NCI-H345 treated with DMSO at 0.1 percent for 48 hours (cell line): ENCODE measurements at regions not wholly inside any gene's neighbourhood (a gene's known extent, or its start where the extent isn't known, plus 50 kb on each side); places are given as distances from the start of the nearest gene placed in this dataset.

Source experiments
- DNase-seq: peaks from one replicate; lab custom pipeline; 2025; ENCODE audit not compliant: unreplicated experiment; lab: John Stamatoyannopoulos, UW

GRCh38 chr2:19140463-19141208, 217.8 kb downstream of the OSR1 start:
- DNase-seq = no peak

DNA sequence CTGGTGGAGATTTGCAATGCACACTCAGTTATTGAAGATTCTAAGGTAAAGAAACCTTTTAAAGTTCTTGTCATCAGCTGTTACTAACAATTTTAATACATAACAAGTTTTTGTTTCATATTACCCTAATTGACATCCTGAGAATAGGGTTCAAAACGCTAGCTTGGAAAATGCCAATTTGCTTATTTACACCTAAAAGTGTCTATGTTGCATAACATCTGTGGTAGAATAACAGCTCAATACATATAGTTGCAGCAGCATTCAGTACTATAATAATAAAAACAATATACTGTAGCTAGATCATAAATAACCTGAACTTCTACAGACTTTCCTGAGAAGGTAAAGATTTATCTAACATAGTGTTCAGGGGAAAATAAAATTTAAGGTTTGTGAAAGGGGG, 219.0 kb downstream of the OSR1 start:
- no peak for DNase-seq

DNA sequence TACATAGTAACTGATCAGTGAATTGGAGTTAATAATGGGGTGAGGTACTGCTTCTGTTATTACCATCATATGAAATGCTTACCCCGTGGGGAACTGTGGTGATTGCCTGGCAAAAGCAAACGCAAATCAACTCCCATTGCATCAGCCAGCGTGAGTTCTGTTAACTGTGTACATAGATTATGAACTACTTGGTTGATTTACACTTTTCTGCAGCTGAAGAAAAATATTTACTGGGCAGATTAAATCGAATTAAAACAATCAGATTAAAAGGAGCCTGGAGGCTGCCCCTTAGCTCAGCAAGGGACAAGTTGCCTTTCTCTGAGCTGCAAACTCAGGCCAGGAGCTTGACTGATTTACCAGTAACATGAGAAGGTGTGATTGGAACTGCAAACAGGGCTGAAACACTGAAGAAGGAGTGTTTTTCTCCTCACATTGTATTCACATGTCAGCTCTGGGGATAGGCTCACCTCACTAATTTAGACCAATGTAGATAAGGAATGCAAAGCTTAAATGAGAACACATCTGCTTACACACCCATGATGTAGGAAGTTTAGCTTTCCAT, 220.1 kb downstream of the OSR1 start:
- DNase-seq = no peak

- no peak for DNase-seq
Observed at GRCh38 chr2:19137433-19137832, 221.0 kb downstream of the OSR1 start.

DNA sequence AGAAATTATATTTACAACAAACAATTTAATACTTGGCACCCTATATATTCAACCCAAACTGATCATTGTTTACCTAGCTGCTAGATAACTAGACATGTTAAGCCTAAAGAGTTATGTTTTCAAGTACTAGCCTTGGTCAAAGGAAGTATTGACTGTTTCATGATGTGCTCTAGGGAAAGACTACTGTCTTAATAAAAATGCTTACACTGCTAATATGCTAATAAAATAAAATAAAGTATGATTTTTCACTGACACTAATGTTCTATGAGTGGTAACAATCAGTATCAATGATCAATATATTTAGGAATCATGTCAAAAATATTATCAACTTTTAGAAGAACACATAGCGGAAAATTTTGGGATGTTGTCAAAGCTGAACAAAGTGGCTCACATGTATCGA, 225.5 kb downstream of the OSR1 start:
- DNase-seq = no peak

DNA sequence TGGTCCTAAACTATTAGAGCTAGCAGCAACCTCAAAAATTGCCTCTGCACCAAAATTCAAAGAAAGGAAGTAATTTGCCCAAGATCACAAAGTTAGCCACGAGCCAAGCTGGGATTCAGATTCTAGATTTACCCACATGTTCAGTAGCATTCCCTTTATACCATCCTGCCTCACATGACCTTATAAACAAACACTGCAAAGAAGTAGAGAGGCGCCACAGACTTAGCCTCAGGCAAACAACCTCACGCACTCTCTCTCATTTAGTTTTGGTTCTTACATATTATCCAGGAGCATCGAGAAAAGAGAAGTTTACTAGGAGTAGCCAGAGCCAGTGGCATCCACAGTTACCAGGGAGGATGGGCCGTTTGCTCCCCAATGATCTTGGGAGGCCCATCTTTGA, 226.6 kb downstream of the OSR1 start:
- no peak for DNase-seq

DNA sequence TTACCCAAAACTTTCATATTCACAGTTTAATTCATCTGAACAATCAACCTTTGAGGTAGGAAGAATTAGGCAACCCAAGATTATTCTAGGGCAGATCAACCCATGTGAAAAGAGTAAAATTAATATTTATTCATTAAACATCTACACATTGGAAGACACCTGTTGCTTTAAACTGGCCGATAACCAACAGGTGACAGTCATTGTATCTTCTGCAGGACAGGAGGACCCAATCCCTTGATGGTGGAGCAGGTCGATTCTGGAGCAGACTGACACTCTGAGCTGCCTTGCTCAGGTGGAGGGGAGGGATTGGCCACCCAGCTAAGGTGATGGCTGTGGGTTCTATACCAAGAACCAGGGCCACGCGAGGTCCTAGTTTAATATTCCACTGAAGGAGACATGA, 230.3 kb downstream of the OSR1 start:
- DNase-seq = no peak

DNA sequence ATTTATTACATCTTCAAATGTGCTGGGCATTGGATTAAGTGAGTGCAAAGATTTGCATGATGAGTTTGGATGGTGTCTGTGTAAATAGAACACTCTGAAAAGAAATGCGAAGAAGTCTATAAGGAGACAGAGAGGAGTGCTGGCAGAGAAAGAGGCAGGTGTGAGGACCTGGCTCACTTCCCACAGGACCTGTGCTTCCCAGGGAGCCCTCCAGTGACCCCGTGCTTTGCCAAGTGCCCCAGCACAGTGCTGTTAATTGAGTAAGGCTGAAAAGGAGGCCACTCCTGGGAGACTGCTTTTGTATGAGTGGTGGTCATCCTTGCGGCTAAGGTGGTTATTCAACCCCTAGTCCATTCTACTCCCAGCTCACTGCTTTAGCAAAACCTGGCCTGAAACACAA, 230.8 kb downstream of the OSR1 start:
- DNase-seq = no peak

- DNase-seq = no peak
Observed at GRCh38 chr2:19125901-19126680, 232.3 kb downstream of the OSR1 start.

GRCh38 chr2:19124135-19124534, 234.3 kb downstream of the OSR1 start:
- DNase-seq = no peak

DNA sequence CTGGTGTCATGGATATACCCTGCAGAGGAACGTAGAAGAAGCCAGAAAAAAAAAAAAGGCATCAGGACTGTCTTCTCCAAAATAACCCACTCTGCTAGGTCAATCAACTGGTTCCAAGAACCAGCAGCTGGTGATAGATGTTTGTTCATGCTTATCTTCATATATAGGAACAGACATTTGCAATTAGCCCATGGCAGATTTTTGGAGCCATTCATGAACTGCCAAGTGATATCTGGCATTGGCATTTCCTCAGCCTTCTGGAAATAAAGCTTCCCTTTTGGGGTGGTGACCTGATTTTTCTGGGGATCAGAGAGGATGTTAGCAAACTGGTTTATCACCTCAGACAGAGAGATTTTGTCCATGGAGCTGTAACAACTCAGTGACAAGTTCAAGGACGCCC, 234.9 kb downstream of the OSR1 start:
- DNase-seq = no peak

DNA sequence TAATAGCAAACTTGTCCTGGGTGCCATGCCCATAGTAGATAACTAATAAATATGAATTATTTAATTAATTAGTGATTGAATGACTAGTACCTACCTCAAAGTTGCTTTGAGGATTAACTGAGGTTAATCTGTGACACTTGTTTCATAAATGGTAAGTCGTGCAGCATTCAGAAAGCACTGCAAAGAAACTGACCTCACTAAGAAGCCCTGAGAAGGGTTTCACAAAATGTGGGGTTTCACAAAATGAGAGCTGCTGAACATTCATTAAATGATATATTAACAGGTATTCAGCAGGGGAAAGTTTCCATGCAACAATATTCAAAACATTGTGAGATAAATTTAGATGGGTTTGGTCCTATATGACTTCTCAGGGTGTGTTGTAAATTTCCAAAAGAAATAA, 236.2 kb downstream of the OSR1 start:
- no peak for DNase-seq

DNA sequence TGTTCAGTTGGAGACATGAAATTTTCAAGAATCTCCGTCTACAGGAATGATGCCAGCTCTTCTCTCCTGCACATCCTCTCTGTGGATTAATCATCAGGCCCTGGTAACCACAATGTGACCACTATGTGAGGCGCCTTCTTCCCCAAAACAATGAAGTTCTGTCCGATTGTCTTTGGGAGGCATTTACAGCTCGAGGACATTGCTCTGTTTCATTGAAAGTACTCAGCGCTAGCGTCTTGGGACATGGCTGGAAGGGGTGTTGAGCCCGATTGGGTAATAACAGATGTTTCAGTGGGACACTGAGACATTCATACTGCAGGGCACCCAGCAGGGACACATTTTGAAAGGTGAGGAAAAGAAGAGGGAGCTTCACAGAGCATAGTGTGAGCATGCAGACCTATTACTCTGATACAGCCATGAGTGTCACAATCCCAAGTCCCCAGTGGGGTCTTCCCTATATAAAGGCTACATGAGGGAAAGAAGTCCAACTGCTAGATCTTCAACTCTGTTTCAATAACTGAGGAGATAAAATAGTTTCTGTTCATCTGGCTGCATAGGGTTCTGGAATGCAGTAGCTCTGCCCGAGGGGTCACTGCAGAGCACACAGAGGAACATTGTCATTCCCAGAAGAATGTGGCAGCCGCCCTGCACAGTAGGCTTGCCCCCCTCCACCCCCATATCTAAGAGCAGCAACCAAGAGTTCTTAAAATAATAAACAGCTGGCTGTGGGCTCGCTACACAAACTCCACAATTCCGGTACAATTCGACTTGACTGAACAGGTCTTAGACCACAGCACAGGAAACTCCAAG, 237.3 kb downstream of the OSR1 start:
- no peak for DNase-seq

- DNase-seq = no peak
Observed at GRCh38 chr2:19120181-19120580, 238.2 kb downstream of the OSR1 start.

- no peak for DNase-seq
Observed at GRCh38 chr2:19119326-19120001, 239.0 kb downstream of the OSR1 start.

- DNase-seq = no peak
Observed at GRCh38 chr2:19116918-19117317, 241.5 kb downstream of the OSR1 start.

GRCh38 chr2:19114754-19115231, 243.6 kb downstream of the OSR1 start:
- no peak for DNase-seq

- no peak for DNase-seq
Observed at GRCh38 chr2:19114126-19114525, 244.3 kb downstream of the OSR1 start.

DNA sequence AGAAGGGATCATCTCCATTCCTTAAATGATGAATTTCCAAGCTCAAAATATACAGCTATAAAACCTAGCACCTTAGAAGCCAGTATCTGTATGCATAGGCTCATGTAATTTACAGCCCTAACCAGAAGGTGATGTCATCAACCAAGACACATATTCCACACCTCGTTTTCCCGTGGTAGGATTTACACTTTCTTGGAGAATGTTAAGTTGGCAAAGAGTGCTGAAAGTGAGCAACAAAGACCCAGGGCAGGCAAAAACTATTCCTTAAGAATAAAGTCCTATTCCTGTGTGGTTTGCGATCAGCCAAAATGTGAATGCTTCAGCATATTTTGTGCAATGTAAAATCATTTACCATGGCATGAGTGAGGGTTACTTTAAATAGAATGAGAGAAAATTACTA, 247.1 kb downstream of the OSR1 start:
- DNase-seq = no peak

DNA sequence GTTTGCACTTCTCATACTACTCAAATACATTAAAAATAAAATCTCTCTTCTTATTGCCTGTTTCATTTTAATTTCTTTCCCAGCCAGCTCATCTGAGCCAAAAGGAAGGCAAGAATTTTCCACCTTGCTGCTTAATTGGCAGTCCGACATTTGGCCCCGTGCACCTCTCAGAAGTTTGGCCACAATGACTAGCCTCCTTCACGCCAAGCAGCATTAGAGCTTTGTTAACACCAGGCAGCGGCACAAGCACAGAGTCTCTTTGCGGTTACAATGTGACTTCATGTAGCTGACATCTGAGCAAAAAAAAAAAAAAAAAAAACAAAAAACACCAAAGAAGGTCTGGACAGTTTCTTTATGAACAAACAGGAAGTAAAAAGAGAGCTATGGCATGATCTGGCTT, 248.9 kb downstream of the OSR1 start:
- DNase-seq = no peak

DNA sequence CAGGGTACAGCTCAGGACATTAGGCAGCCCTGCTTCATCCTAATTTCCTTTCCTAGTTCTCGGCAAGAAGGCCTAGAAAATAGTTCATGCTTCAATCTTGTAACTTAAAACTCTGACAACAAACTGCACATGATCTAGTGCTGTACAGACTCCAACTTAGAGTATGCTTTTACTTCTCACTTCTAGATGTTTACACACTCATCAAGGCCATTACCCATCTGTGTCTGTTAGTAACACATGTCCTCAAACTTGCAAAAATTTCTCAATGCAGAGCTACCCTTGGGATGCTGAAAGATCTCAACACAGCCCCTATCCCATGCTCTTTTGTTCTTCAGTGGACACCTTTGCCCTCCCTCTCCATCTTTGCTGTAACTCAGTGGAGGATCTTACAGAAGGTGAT, 252.0 kb downstream of the OSR1 start:
- no peak for DNase-seq
